Lower leg skin (tissue), 3 donors: ENCODE measurements at regions not wholly inside any gene's neighbourhood (a gene's known extent, or its start where the extent isn't known, plus 50 kb on each side); places are given as distances from the start of the nearest gene placed in this dataset.
"Not testable (repeated sequence)": the region's sequence is repeated elsewhere in the genome, so short reads cannot be mapped to it uniquely, and the experiment has no call there.

ENCODE experiments used
- DNase-seq, 2 donors: peaks; one replicate each; pipeline ENCODE4 v3.0.0-alpha.2; 2019; ENCODE audit warnings: low spot score in 2 of 2
- H3K4me3 ChIP-seq: fragments of 200-600 bp; sonication (generic); 2 replicates; pipeline ENCODE4 v1.5.1; 2017; ENCODE audit warnings: mild to moderate bottlenecking, low read depth; ENCODE audit not compliant: poor library complexity, severe bottlenecking
- WGBS, 2 donors: methylation state at CpG; one replicate each; pipeline ENCODE4 v1.1.5; 2018; 5-methylcytosine and 5-hydroxymethylcytosine counted together
- intact Hi-C: fragments of 100-400 bp; cut with DNase I; formaldehyde crosslinking; loops from one replicate; pipeline ENCODE4 v1.15.0; 2023; ENCODE audit warnings: low total_unique reads

DNA sequence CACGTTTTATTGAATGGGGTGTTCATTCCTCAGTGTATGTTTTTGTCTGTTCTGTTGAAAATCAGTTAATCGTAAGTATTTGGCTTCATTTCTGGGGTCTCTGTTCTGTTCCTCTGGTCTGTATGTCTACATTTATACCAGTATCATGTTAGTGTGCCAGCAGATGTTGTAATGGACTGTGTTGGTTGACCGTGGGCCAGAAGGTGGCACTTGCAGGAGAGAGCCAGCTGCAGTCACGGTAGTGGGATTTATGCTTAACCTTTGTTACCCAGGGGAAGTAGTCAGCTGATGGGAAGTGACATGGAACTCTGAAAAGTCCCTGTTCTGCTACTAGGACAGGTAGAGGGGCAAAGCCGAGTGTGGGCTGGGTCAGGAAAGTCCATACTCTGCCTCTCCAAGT is 238.3 kb upstream of the NPAP1 start:
- intact Hi-C loops, DNase-seq, H3K4me3 ChIP-seq: not testable (repeated sequence)
- 67% methylated on average over 4 to 5 of the region's 5 CpGs for WGBS, 2 donors

DNA sequence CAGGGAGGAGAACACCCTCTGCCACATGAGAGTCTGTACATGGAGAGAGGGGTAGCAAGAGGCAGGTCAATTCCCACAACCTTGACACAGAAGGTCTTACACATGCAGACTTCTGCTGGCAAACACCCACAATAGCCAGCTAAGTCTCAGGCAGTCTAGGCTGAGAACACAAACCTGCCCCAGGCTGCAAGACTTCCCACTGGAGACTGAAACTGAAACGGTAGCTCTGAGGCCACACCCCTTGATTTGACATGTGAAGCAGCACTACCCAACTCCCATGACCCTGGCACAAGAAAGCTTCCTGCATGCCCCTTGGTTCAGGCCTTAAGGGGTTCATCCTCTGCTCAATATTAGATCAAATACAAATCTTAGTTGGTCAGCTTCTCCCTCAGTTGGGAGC is 237.8 kb upstream of the NPAP1 start:
- 33% methylated on average over 1 of the region's 1 CpG; no CpG with 5 or more reads in 1 of the 2 donors for WGBS, 2 donors

DNA sequence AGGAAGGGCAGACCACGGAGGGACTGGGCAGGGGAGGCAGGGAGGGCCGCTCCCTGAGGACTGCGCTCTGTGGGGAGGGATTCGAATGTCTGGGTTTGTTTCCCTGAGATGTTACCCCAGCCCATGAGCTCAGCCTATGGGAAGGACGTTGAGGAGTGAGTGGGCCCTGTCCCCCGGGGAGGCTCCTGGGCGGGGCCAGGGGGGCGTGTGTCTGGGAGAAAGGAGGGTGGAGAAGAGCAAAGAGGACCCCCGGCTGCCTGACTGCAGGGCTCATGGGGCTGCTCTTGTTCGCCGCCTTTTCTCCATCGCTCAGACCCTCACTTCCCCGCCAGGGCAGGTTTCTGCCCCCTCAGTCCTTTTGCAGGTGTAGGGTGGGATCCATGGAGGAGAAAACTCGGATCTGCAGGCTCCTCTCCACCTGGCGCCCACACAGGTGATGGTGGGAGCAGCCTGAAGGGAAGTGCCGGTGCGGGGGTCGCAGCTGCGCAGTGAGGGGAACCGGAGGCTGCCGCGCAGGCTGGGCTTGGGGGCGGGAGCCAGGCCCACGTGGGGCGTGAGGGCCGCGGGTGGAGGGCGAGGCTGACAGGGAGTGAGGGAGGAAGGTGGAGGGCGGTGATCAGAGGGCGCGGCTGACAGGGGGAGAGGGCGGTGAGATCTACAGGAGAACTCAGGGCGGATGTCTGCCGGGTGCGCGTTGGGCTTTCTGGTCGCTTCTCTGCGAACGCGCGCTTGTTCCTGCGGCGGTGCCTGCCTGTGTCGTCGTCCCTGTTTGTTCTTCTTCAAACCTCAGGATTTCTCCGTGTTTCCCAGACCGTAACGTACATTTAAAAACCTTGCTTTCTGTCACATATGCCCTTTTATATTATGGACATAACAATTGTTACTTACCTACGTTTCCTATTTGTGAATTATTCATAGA is 198.2 kb upstream of the NPAP1 start:
- DNase-seq, H3K4me3 ChIP-seq, intact Hi-C loops: not testable (repeated sequence)
- WGBS, 2 donors: 24 to 29% methylated on average over 32 to 37 of the region's 49 CpGs

More for the DNA sequence above, 237.8 kb upstream of the NPAP1 start:
- DNase-seq, H3K4me3 ChIP-seq, intact Hi-C loops: not testable (repeated sequence)

DNA sequence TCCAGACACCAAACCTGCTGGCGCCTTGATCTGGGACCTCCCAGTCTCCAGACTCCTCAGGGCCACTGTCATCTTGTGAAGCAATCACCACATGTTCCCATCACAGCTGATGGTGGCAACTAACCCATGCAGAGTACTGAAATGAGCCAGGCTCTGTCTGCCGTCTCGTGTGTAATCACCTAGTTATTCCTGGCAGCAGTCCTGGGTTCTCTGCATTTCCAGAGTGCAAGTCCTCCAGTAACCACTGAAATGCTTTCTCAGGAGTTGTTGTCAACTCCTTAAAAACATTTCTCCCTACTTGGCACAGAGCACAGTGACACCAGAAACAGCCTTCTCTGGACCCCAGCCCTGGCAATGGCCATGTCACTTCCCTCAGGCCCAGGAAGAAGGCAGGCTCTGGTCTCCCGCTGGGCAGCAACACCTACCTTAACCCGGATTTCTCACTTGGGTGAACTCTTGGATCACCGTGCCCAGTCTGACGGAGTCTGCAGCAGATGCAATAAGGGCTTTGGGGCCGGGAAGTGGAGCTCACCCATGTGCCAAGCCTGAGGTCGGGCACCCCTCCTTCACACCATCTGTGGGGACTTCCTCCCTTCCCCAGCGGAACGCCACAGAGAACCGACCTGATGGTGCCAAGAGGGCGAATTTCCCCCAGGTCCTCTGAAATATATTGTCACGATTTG is 189.5 kb upstream of the NPAP1 start:
- WGBS, 2 donors: 59 to 68% methylated on average over 12 to 14 of the region's 14 CpGs
- H3K4me3 ChIP-seq, DNase-seq, intact Hi-C loops: not testable (repeated sequence)

DNA sequence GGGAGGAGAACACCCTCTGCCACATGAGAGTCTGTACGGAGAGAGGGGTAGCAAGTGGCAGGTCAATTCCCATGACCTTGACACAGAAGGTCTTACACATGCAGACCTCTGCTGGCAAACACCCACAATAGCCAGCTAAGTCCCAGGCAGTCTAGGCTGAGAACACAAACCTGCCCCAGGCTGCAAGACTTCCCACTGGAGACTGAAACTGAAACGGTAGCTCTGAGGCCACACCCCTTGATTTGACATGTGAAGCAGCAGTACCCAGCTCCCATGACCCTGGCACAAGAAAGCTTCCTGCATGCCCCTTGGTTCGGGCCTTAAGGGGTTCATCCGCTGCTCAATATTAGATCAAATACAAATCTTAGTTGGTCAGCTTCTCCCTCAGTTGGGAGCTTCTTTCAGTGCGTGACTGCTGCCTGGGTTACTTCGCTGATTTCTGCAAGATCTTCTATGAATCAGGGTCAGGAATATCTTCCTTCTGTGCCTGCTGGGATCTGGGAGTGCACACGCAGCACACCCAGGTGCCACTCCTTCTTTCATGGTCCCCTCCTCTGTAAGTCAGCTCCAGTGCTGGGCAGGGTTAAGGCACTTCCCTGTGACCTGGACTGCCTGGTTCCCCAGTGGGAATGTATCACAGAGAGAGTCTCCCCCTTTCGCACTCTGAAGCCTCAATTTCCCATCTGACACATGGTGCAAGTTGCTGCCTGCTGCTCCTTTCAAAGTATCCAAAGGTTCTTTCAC is 187.2 kb upstream of the NPAP1 start:
- H3K4me3 ChIP-seq, DNase-seq, intact Hi-C loops: not testable (repeated sequence)
- WGBS, 2 donors: 60 to 74% methylated on average over 8 of the region's 8 CpGs

DNA sequence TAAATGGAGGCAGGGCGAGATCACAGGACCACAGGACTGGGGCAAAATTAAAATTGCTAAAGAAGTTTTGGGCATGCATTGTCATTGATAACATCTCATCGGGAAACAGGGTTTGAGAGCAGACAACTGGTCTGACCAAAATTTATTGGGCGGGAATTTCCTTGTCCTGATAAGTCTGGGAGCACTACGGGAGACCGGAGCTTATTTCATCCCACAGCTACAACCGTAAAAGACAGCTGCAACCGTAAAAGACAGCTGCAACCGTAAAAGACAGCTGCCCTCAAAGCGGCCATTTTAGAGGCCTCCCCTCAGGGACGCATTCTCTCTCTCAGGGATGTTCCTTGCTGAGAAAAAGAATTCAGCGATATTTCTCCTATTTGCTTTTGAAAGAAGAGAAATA is 170.4 kb upstream of the NPAP1 start:
- WGBS, 2 donors: 84% methylated on average over 11 of the region's 11 CpGs
- H3K4me3 ChIP-seq, DNase-seq, intact Hi-C loops: not testable (repeated sequence)

DNA sequence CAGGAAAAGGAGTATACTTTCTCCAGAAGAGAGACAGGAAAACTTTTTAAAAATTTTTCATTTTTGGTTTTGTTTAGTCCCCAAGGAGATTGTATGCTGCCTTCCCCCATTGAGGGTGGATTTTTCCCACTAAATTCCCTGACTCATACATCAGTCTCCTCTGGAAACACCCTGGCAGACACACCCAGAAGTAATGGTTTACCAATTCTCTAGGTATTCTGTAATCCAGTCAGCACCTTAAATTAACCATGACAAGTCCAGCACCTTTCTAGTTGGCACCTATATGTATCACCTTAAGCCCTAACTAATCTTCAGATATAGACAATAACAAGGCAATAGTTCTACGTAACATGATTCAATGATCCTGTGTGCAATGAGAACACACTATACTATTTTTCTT is 165.9 kb upstream of the NPAP1 start:
- H3K4me3 ChIP-seq, intact Hi-C loops, DNase-seq: not testable (repeated sequence)
- 83 to 84% methylated on average over 1 of the region's 1 CpG for WGBS, 2 donors

DNA sequence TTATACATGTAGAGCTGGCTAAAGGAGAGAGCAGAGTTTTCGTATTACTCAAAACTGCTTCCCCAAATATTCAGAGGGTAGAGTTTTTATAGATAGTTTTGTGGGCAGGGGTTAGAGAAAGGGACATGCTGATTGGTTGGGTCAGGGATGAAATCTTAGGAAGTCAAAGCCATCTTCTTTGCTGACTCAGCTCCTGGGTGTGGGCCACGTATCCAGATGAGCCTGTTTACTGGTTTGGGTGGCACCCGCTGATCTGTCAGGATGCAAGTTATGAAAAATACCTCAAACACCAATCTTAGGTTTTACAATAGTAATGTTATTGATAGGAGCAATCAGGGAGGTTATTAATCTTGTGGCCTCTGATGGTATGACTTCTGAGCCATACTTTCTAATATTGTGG is 164.0 kb upstream of the NPAP1 start:
- intact Hi-C loops, DNase-seq: not testable (repeated sequence)
- 60 to 75% methylated on average over 3 of the region's 3 CpGs for WGBS, 2 donors

DNA sequence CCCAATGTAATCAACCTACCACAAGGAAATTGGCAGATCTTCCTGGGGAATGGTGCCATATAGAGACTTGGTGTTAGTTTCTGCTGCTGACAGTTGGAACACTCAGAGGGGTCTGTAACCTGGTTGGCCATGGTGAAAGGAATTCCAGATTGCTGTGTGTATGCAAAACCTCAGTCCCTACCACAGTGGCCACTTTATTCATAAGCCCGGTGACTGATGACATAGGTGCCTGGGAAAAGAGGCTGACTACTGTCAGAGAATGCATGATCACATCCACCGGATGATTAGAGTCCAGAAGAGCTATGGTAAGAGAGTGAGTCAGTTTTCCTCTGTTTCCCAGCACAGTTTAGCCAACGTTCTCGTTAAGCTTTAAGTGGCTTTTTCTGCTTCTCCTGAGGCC is 156.8 kb upstream of the NPAP1 start:
- DNase-seq, H3K4me3 ChIP-seq, intact Hi-C loops: not testable (repeated sequence)
- WGBS, 2 donors: 79 to 80% methylated on average over 4 of the region's 4 CpGs

More for the DNA sequence above, 164.0 kb upstream of the NPAP1 start:
- not testable (repeated sequence) for H3K4me3 ChIP-seq

DNA sequence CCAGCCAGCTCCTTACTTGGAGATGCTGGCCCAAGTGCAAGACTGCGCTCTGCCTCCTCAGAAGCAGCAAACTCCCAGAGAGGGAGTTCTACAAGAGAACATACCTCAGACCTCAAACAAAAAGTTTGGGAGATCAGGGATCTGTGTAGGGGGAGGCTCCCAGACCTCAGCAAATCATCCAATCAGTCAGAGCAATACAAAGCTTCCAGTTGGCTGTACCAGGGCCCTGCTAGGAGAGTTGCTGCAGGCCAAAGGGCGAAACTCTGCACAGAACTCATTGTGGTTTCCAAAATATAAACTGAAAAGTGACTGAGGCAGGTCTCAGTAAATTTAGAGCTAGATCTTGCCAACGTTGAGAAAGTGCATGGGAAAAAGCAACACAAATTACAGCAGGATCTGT is 144.3 kb upstream of the NPAP1 start:
- H3K4me3 ChIP-seq, DNase-seq, intact Hi-C loops: not testable (repeated sequence)
- WGBS, 2 donors: 40 to 67% methylated on average over 3 of the region's 3 CpGs

DNA sequence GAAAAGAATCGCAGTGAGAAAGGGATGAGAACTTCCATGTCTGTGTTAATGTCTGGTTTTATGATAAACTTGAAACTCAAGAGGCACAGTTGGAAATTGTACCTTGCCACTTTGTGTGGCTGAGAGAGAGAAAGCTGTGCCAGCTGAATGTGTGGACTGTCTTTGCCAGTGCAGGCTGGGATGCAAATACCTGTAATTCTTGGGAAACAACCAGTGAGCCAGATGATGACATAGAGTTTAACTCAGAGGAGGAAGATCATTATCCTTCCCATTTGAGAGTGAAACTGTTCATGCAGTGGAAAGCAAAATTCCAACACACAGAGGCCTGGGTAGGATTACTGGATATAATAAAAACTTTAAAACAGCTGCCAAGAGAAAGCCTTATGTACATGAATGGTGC is 141.5 kb upstream of the NPAP1 start:
- 85 to 89% methylated on average over 1 of the region's 1 CpG for WGBS, 2 donors
- intact Hi-C loops, H3K4me3 ChIP-seq, DNase-seq: not testable (repeated sequence)

DNA sequence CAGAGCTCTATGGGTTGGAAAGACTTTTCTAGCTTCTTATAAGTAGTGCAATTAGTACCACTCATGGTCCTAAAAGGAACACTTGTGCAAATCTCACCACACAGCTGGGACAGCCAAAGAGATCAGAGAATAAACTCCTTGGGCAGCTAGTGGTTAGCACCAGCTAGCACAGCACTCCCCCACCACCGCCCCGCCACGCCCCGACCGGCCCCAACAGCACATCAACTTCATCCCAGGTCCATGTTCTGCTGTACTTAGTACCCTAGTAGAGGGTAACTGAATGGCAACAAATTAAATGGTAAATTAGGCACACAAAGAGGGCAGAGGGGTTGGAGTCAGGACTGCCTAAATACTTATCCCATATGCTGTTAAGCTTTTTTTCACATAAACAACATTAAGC is 118.3 kb upstream of the NPAP1 start:
- intact Hi-C loops, H3K4me3 ChIP-seq, DNase-seq: not testable (repeated sequence)
- WGBS, 2 donors: 80 to 81% methylated on average over 5 of the region's 5 CpGs
